ENCODE measurements at regions not wholly inside any gene's neighbourhood (a gene's known extent, or its start where the extent isn't known, plus 50 kb on each side); places are given as distances from the start of the nearest gene placed in this dataset.

DNA sequence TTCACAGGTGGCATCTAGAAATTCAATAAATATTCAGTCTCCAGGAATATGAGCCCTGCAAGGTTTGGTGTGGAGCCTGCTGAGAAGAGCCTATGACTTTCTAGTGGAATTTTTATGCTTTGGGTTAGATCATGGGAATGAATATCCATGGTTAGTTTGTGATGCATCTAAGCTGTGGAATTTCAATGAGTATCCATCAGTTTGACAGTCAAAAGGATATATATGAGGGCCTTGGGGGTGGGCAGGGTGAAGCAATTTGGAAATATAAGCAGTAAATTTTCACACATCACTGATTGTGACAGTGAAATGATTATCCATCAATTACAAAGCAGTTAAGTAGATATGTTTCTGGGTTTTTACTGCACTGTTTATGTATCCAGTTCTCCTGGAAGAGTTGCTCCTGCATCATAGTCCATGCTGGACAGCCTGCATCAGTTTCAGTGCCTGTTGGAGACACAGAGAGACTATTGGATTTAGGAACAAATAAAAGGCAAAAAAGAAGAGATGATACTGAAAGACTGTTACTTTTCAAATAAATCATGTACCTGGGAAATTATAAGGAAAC is 530.8 kb downstream of the MFSD1 start:
- Histone ChIP-seq H3K27ac (replicated peaks; ENCODE audit: low read length) (no peak overlapping the region), H3K4me1 (ENCODE audit: control insufficient read depth in 2 of 2, insufficient read depth in 1 of 2, low read depth in 1 of 2, low read length in 2 of 2) (no peaks in the 10 kb centered on the region), H3K27me3 (ENCODE audit: control insufficient read depth in 3 of 3, insufficient read depth in 3 of 3, low read depth in 1 of 3, low read length in 3 of 3) (no peaks in the 10 kb centered on the region), H2BK5ac (ENCODE audit: low read length) (no peak overlapping the region), H2AK5ac (ENCODE audit: low read depth, low read length) (no peak overlapping the region), H3K4me2 (ENCODE audit: insufficient read depth, low read length, poor library complexity, severe bottlenecking) (no peak overlapping the region), H3K9ac (ENCODE audit: low read depth, low read length, poor library complexity) (no peak overlapping the region), H2BK15ac (ENCODE audit: low read length) (no peak overlapping the region), H3K9me3 (replicated peaks in 1 of 2; ENCODE audit: control insufficient read depth in 2 of 2, insufficient read depth in 1 of 2, low read depth in 1 of 2, low read length in 2 of 2) (no peaks in the 10 kb centered on the region), H3K23ac (ENCODE audit: low read depth, low read length, poor library complexity) (no peak overlapping the region), H3K4ac (ENCODE audit: low read length) (no peak overlapping the region), H2AFZ (ENCODE audit: low read length) (no peak overlapping the region), H3K4me3 (ENCODE audit: low read length in 2 of 2) (no peak overlapping the region), H3K18ac (ENCODE audit: low read length) (no peak overlapping the region), H2BK12ac (ENCODE audit: low read length) (no peak overlapping the region), H4K8ac (ENCODE audit: low read depth, low read length) (no peak overlapping the region), H4K91ac (ENCODE audit: low read depth, low read length, poor library complexity) (no peak overlapping the region), H3K36me3 (replicated peaks in 1 of 2; ENCODE audit: control insufficient read depth in 2 of 2, insufficient read depth in 2 of 2, low read length in 2 of 2) (no peaks in the 10 kb centered on the region), H3K79me1 (ENCODE audit: low read depth, low read length) (no peaks in the 10 kb centered on the region), H2BK120ac (ENCODE audit: low read depth, low read length) (no peak overlapping the region), H3K14ac (ENCODE audit: low read length) (no peak overlapping the region)
- no peak for DNase-seq (ENCODE audit: low spot score)

DNA sequence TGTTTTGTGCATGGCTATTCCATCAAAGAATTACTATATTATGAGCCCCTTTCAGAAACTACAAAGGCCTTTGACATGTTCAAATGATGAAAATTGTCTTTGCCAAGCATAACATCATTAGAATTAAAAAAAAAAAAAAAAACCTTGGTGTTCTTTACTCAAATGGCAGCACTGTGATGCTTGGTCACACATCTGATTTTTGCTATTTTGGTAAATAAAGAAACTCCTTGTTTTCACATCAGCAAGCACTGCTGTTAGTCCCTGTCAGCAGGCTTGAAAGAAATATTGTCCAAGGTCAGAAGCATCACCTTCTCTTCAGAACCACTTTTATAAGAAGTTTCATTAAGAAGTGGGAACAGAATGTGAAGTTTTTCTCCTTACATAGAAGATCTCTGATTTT is 537.3 kb downstream of the MFSD1 start:
- Histone ChIP-seq H4K8ac (ENCODE audit: low read depth, low read length) (no peak overlapping the region), H2BK120ac (ENCODE audit: low read depth, low read length) (no peak overlapping the region), H3K27ac (replicated peaks; ENCODE audit: low read length) (no peak overlapping the region), H3K4me2 (ENCODE audit: insufficient read depth, low read length, poor library complexity, severe bottlenecking) (no peak overlapping the region), H3K23ac (ENCODE audit: low read depth, low read length, poor library complexity) (no peak overlapping the region), H2AK5ac (ENCODE audit: low read depth, low read length) (no peak overlapping the region), H2AFZ (ENCODE audit: low read length) (no peak overlapping the region), H2BK12ac (ENCODE audit: low read length) (no peak overlapping the region), H3K9me3 (replicated peaks in 1 of 2; ENCODE audit: control insufficient read depth in 2 of 2, insufficient read depth in 1 of 2, low read depth in 1 of 2, low read length in 2 of 2) (peaks cover 0 to 5% of the 10 kb centered on the region in 2 donors), H3K9ac (ENCODE audit: low read depth, low read length, poor library complexity) (no peak overlapping the region), H3K4me3 (ENCODE audit: low read length in 2 of 2) (no peak overlapping the region), H3K14ac (ENCODE audit: low read length) (no peak overlapping the region), H3K4ac (ENCODE audit: low read length) (no peak overlapping the region), H2BK5ac (ENCODE audit: low read length) (no peak overlapping the region), H3K18ac (ENCODE audit: low read length) (no peak overlapping the region), H3K36me3 (replicated peaks in 1 of 2; ENCODE audit: control insufficient read depth in 2 of 2, insufficient read depth in 2 of 2, low read length in 2 of 2) (no peaks in the 10 kb centered on the region), H2BK15ac (ENCODE audit: low read length) (no peak overlapping the region), H3K27me3 (ENCODE audit: control insufficient read depth in 3 of 3, insufficient read depth in 3 of 3, low read depth in 1 of 3, low read length in 3 of 3) (no peaks in the 10 kb centered on the region), H3K4me1 (ENCODE audit: control insufficient read depth in 2 of 2, insufficient read depth in 1 of 2, low read depth in 1 of 2, low read length in 2 of 2) (no peaks in the 10 kb centered on the region), H4K91ac (ENCODE audit: low read depth, low read length, poor library complexity) (no peak overlapping the region), H3K79me1 (ENCODE audit: low read depth, low read length) (no peaks in the 10 kb centered on the region)
- DNase-seq (ENCODE audit: low spot score), result no peak

DNA sequence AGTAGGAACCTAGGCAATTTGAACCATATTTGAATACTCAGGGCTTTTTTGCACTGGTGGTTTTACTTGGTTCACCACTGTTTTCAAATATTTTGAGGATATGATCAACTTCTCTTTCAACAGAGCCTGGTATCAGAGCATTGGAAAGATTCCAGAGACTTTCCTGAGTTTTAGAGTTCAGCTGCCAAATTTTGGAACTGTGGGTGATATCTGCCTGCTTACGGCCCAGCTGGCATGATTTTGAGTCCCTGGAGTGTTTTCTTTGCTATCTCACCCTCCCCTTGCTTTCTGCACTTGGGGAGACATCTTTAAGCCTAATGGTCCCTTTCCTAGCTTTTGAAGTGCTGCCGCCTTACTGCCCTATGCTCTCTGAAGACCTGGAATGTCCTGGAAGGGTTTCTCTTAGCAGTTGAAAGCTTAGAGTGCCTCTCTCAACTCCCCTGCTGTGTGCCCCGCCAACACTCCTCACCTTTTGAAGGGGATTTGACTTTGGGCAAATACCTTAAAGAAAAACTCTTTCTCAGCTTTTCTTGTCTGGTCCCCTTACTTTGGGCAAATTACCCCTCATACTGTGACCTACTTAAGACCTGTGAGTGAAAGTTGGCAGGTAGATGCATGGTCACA is 539.1 kb downstream of the MFSD1 start:
- Histone ChIP-seq H3K27me3 (ENCODE audit: control insufficient read depth in 3 of 3, insufficient read depth in 3 of 3, low read depth in 1 of 3, low read length in 3 of 3) (no peaks in the 10 kb centered on the region), H3K23ac (ENCODE audit: low read depth, low read length, poor library complexity) (no peak overlapping the region), H2BK5ac (ENCODE audit: low read length) (no peak overlapping the region), H4K91ac (ENCODE audit: low read depth, low read length, poor library complexity) (no peak overlapping the region), H3K9ac (ENCODE audit: low read depth, low read length, poor library complexity) (no peak overlapping the region), H3K4me3 (ENCODE audit: low read length in 2 of 2) (no peak overlapping the region), H4K8ac (ENCODE audit: low read depth, low read length) (no peak overlapping the region), H3K4ac (ENCODE audit: low read length) (no peak overlapping the region), H3K4me2 (ENCODE audit: insufficient read depth, low read length, poor library complexity, severe bottlenecking) (no peak overlapping the region), H3K18ac (ENCODE audit: low read length) (no peak overlapping the region), H3K36me3 (replicated peaks in 1 of 2; ENCODE audit: control insufficient read depth in 2 of 2, insufficient read depth in 2 of 2, low read length in 2 of 2) (no peaks in the 10 kb centered on the region), H3K79me1 (ENCODE audit: low read depth, low read length) (no peaks in the 10 kb centered on the region), H3K9me3 (replicated peaks in 1 of 2; ENCODE audit: control insufficient read depth in 2 of 2, insufficient read depth in 1 of 2, low read depth in 1 of 2, low read length in 2 of 2) (peaks cover 0 to 5% of the 10 kb centered on the region in 2 donors), H2BK120ac (ENCODE audit: low read depth, low read length) (no peak overlapping the region), H2AFZ (ENCODE audit: low read length) (no peak overlapping the region), H3K4me1 (ENCODE audit: control insufficient read depth in 2 of 2, insufficient read depth in 1 of 2, low read depth in 1 of 2, low read length in 2 of 2) (no peaks in the 10 kb centered on the region), H2BK15ac (ENCODE audit: low read length) (no peak overlapping the region), H3K27ac (replicated peaks; ENCODE audit: low read length) (no peak overlapping the region), H3K14ac (ENCODE audit: low read length) (no peak overlapping the region), H2BK12ac (ENCODE audit: low read length) (no peak overlapping the region), H2AK5ac (ENCODE audit: low read depth, low read length) (no peak overlapping the region)
- no CpG with 5 or more reads among the region's 3 CpGs for WGBS, 2 donors (ENCODE audit: extremely low coverage in 2 of 2, insufficient read length in 2 of 2, insufficient replicate concordance in 1 of 2)
- no peak for DNase-seq (ENCODE audit: low spot score)

DNA sequence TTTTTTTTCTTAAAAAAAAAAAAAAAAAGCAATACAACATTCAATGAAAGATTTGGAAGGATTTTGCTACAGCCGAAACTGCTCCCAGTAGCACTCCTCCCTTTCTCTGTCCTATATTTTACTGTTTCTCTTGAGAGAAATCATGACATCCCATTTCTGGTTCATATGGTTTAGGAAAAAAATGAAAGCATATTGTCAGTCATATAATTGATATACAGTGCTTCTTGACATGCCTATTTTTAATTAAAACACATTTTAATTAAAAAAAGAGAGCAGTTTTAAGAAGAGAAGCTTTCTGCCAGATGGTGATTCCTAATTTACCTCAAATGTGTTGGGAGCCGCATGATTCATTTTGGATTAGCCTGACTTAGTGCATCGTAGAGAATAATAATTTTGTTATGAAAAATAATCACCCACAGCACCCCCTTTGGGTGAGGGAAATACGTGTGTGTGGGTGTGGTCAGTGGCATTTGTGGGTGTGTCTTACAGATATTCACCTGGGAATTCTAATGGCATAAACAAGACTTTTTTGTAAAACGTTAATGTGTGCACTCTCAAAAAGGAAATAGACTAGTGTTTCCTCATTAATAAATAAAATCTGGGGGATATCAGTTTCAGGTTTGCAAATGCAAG is 544.5 kb downstream of the MFSD1 start:
- no peak overlapping the region for H3K14ac ChIP-seq (ENCODE audit: low read length)
- H4K8ac ChIP-seq (ENCODE audit: low read depth, low read length), result no peak overlapping the region
- no peak for DNase-seq (ENCODE audit: low spot score)
- no peaks in the 10 kb centered on the region for H3K79me1 ChIP-seq (ENCODE audit: low read depth, low read length)
- H2BK120ac ChIP-seq (ENCODE audit: low read depth, low read length), result no peak overlapping the region
- no peak overlapping the region for H2BK5ac ChIP-seq (ENCODE audit: low read length)
- no peaks in the 10 kb centered on the region for H3K36me3 ChIP-seq (replicated peaks in 1 of 2; ENCODE audit: control insufficient read depth in 2 of 2, insufficient read depth in 2 of 2, low read length in 2 of 2)
- H3K4me3 ChIP-seq (ENCODE audit: low read length in 2 of 2), result no peak overlapping the region
- H4K91ac ChIP-seq (ENCODE audit: low read depth, low read length, poor library complexity), result no peak overlapping the region
- no CpG with 5 or more reads among the region's 5 CpGs for WGBS, 2 donors (ENCODE audit: extremely low coverage in 2 of 2, insufficient read length in 2 of 2, insufficient replicate concordance in 1 of 2)
- H3K9ac ChIP-seq (ENCODE audit: low read depth, low read length, poor library complexity), result no peak overlapping the region
- no peak overlapping the region for H3K27ac ChIP-seq (replicated peaks; ENCODE audit: low read length)
- H3K23ac ChIP-seq (ENCODE audit: low read depth, low read length, poor library complexity), result no peak overlapping the region
- H3K27me3 ChIP-seq (ENCODE audit: control insufficient read depth in 3 of 3, insufficient read depth in 3 of 3, low read depth in 1 of 3, low read length in 3 of 3), result no peaks in the 10 kb centered on the region
- no peak overlapping the region for H2BK15ac ChIP-seq (ENCODE audit: low read length)
- no peak overlapping the region for H3K4me2 ChIP-seq (ENCODE audit: insufficient read depth, low read length, poor library complexity, severe bottlenecking)
- H3K18ac ChIP-seq (ENCODE audit: low read length), result no peak overlapping the region
- H2BK12ac ChIP-seq (ENCODE audit: low read length), result no peak overlapping the region
- H3K4me1 ChIP-seq (ENCODE audit: control insufficient read depth in 2 of 2, insufficient read depth in 1 of 2, low read depth in 1 of 2, low read length in 2 of 2), result no peaks in the 10 kb centered on the region
- H2AFZ ChIP-seq (ENCODE audit: low read length), result no peak overlapping the region
- H2AK5ac ChIP-seq (ENCODE audit: low read depth, low read length), result no peak overlapping the region
- H3K4ac ChIP-seq (ENCODE audit: low read length), result no peak overlapping the region
- H3K9me3 ChIP-seq (replicated peaks in 1 of 2; ENCODE audit: control insufficient read depth in 2 of 2, insufficient read depth in 1 of 2, low read depth in 1 of 2, low read length in 2 of 2), result peaks cover 0 to under 1% of the 10 kb centered on the region in 2 donors

Data from neuronal stem cell (in vitro differentiated cells).